ENCODE measurements at regions not wholly inside any gene's neighbourhood (a gene's known extent, or its start where the extent isn't known, plus 50 kb on each side); places are given as distances from the start of the nearest gene placed in this dataset.

GRCh38 chr16:76913046-76913445 is 277.9 kb upstream of the MON1B start:
- no peak for TF ChIP-seq FOXJ3 (CRISPR knock-in tag; IDR thresholded peaks at IDR 0.05; ENCODE audit: borderline replicate concordance)
- no peak for TF ChIP-seq ZNF423 (CRISPR knock-in tag; IDR thresholded peaks at IDR 0.05)
- TF ChIP-seq MAX (CRISPR knock-in tag; IDR thresholded peaks at IDR 0.05), result no peak
- TF ChIP-seq CTCF (IDR thresholded peaks at IDR 0.05), result no peak
- TF ChIP-seq ATF2 (CRISPR knock-in tag; IDR thresholded peaks at IDR 0.05; ENCODE audit: borderline replicate concordance, low read depth), result no peak
- TF ChIP-seq TEAD4 (CRISPR knock-in tag; IDR thresholded peaks at IDR 0.05), result no peak
- no peak for TF ChIP-seq SP1 (CRISPR knock-in tag; conservative IDR thresholded peaks at IDR 0.05)
- no peak for TF ChIP-seq FOXK1 (CRISPR knock-in tag; IDR thresholded peaks at IDR 0.05)
- TF ChIP-seq ATF3 (CRISPR knock-in tag; conservative IDR thresholded peaks at IDR 0.05), result no peak

All from WTC11 (cell line).